A549 (cell line): ENCODE measurements at regions not wholly inside any gene's neighbourhood (a gene's known extent, or its start where the extent isn't known, plus 50 kb on each side); places are given as distances from the start of the nearest gene placed in this dataset.

ENCODE experiments used
- ATAC-seq, 2 experiments: fragments of 200-7000 bp in 1 of 2; fragments of >200 bp in 1 of 2; cut with Nextera tagmentation in 1 of 2; cut with Tn5 transposase in 1 of 2; 3 replicates each; pipeline versions ENCODE4 v1.8.0 to v1.9.1; 2018 to 2020; ENCODE audit warnings: mild to moderate bottlenecking in 1 of 2, moderate library complexity in 1 of 2
- CTCF ChIA-PET: fragments of 300-600 bp; sonication (Branson Sonifier 250); formaldehyde crosslinking; extraction: SDS; loops from one replicate; lab custom pipeline; 2021; ENCODE audit warnings: antibody characterized with exemption, inconsistent platforms; lab: Yijun Ruan, JAX
- POLR2A ChIA-PET: fragments of 350-600 bp; formaldehyde crosslinking; extraction: SDS; loops from one replicate; lab custom pipeline; 2021; ENCODE audit warnings: antibody characterized with exemption, inconsistent platforms; lab: Yijun Ruan, JAX
- DNase-seq, 2 experiments: peaks; one replicate each; pipeline versions ENCODE4 v3.0.0 to v3.0.0-alpha.2; 2011 to 2016; ENCODE audit warnings: low read depth in 1 of 2, low spot score in 1 of 2
- FAIRE-seq: peaks from 2 replicates; lab custom pipeline; 2011; peaks lifted over from hg19 to GRCh38; lab: Jason Lieb, UNC
- H3K27ac ChIP-seq, 2 experiments: fragments of >200 bp; sonication (Bioruptor Twin); formaldehyde crosslinking; 3 replicates each; pipeline ENCODE4 v1.5.1; 2016 to 2017
- H3K4me1 ChIP-seq: fragments of >200 bp; sonication (Bioruptor Twin); formaldehyde crosslinking; 3 replicates; pipeline ENCODE4 v1.6.1; 2016
- H3K4me2 ChIP-seq: fragments of >200 bp; sonication (Bioruptor Twin); formaldehyde crosslinking; 3 replicates; pipeline ENCODE4 v1.6.1; 2016
- H3K4me3 ChIP-seq: fragments of >200 bp; sonication (Bioruptor Twin); formaldehyde crosslinking; 3 replicates; pipeline ENCODE4 v1.5.1; 2016
- H3K9me3 ChIP-seq: fragments of >200 bp; sonication (Bioruptor Twin); formaldehyde crosslinking; 3 replicates; pipeline ENCODE4 v1.6.1; 2016
- CBX2 ChIP-seq: fragments of 200-600 bp; sonication (generic); IDR thresholded peaks from 2 replicates; pipeline ENCODE4 v1.6.1; 2016; ENCODE audit warnings: low read depth, mild to moderate bottlenecking, borderline replicate concordance
- CBX8 ChIP-seq: fragments of 200-600 bp; sonication (generic); IDR thresholded peaks from 2 replicates; pipeline ENCODE4 v1.6.1; 2016
- CTCF ChIP-seq: fragments of >200 bp; sonication (Bioruptor Twin); formaldehyde crosslinking; IDR thresholded peaks from 3 replicates; pipeline ENCODE4 v1.5.1; 2016
- EHF ChIP-seq: fragments of 250-450 bp; sonication (Bioruptor Pico); IDR thresholded peaks from 2 replicates; pipeline ENCODE4 v1.5.0; 2020; ENCODE audit warnings: mild to moderate bottlenecking
- ELK1 ChIP-seq: fragments of 150-350 bp; IDR thresholded peaks from 2 replicates; pipeline ENCODE4 v1.6.1; 2014; ENCODE audit warnings: low read depth, mild to moderate bottlenecking, low read length
- FOSL2 ChIP-seq, 2 experiments: fragments of 450-650 bp in 1 of 2; fragments of >200 bp in 1 of 2; sonication (Bioruptor Twin) in 1 of 2; formaldehyde crosslinking; IDR thresholded peaks; 2 replicates each; pipeline versions ENCODE4 v1.5.0 to v1.6.1; 2016 to 2020; ENCODE audit warnings: mild to moderate bottlenecking in 1 of 2, moderate library complexity in 1 of 2
- HDAC2 ChIP-seq: fragments of 200-600 bp; sonication (generic); IDR thresholded peaks from 2 replicates; pipeline ENCODE4 v1.6.1; 2016
- HES2 ChIP-seq: fragments of >200 bp; sonication (Bioruptor Twin); formaldehyde crosslinking; IDR thresholded peaks from 2 replicates; pipeline ENCODE4 v1.6.1; 2016
- HEYL ChIP-seq: fragments of 250-450 bp; sonication (Bioruptor Pico); IDR thresholded peaks from 2 replicates; pipeline ENCODE4 v1.8.0; 2021; ENCODE audit warnings: mild to moderate bottlenecking, moderate library complexity
- HMGXB4 ChIP-seq: fragments of 250-450 bp; sonication (Bioruptor Pico); IDR thresholded peaks from 2 replicates; pipeline ENCODE4 v1.5.0; 2021; ENCODE audit warnings: mild to moderate bottlenecking, moderate library complexity, borderline replicate concordance
- HOXA7 ChIP-seq: fragments of 250-450 bp; sonication (Bioruptor Pico); IDR thresholded peaks from 2 replicates; pipeline ENCODE4 v1.5.0; 2020; ENCODE audit warnings: mild to moderate bottlenecking, moderate library complexity
- JUNB ChIP-seq: fragments of >200 bp; sonication (Bioruptor Twin); formaldehyde crosslinking; IDR thresholded peaks from 2 replicates; pipeline ENCODE4 v1.6.1; 2016
- MAX ChIP-seq: IDR thresholded peaks from 2 replicates; pipeline ENCODE4 v1.6.1; 2012
- MAZ ChIP-seq: fragments of 150-350 bp; IDR thresholded peaks from 2 replicates; pipeline ENCODE4 v1.6.1; 2014; ENCODE audit warnings: antibody characterized with exemption, low read depth, low read length, borderline replicate concordance
- MYC ChIP-seq: IDR thresholded peaks from 2 replicates; pipeline ENCODE4 v1.6.1; 2012; ENCODE audit warnings: mild to moderate bottlenecking, inconsistent platforms, low read length, improper control_type of control experiment, borderline replicate concordance
- NFE2L2 ChIP-seq: fragments of 150-350 bp; conservative IDR thresholded peaks from 2 replicates; pipeline ENCODE4 v1.6.1; 2014; ENCODE audit warnings: low read length
- NR3C1 ChIP-seq: fragments of >200 bp; sonication (Bioruptor Twin); formaldehyde crosslinking; IDR thresholded peaks from 3 replicates; pipeline ENCODE4 v1.6.1; 2017
- PBX3 ChIP-seq: IDR thresholded peaks from 2 replicates; pipeline ENCODE4 v1.6.1; 2012
- POLR2A ChIP-seq: IDR thresholded peaks from 2 replicates; pipeline ENCODE4 v1.6.1; 2012; ENCODE audit warnings: mild to moderate bottlenecking, low read length
- POLR2AphosphoS2 ChIP-seq: conservative IDR thresholded peaks from 2 replicates; pipeline ENCODE4 v1.6.1; 2012; ENCODE audit warnings: low read length, improper control_type of control experiment, inconsistent platforms
- TFCP2L1 ChIP-seq: fragments of 250-450 bp; sonication (Bioruptor Pico); IDR thresholded peaks from 2 replicates; pipeline ENCODE4 v1.5.0; 2021; ENCODE audit warnings: mild to moderate bottlenecking
- TP53 ChIP-seq: fragments of 250-450 bp; sonication (Bioruptor Pico); IDR thresholded peaks from 2 replicates; pipeline ENCODE4 v1.5.0; 2021; ENCODE audit warnings: mild to moderate bottlenecking, moderate library complexity
- ZFP36 ChIP-seq: fragments of 450-650 bp; IDR thresholded peaks from 2 replicates; pipeline ENCODE4 v1.6.1; 2014; ENCODE audit warnings: borderline replicate concordance; ENCODE audit not compliant: partially characterized antibody
- ZNF302 ChIP-seq: fragments of 250-450 bp; sonication (Bioruptor Pico); IDR thresholded peaks from 2 replicates; pipeline ENCODE4 v1.9.0; 2021; ENCODE audit warnings: inconsistent platforms, mild to moderate bottlenecking, moderate library complexity
- ZSCAN20 ChIP-seq: fragments of 250-450 bp; sonication (Bioruptor Pico); IDR thresholded peaks from 2 replicates; pipeline ENCODE4 v1.8.0; 2022; ENCODE audit warnings: mild to moderate bottlenecking, moderate library complexity
- WGBS: methylation state at CpG from one replicate; pipeline ENCODE4 v1.1.6; 2017; ENCODE audit errors: missing lambda C conversion rate; 5-methylcytosine and 5-hydroxymethylcytosine counted together

GRCh38 chr2:24432735-24433134 lies 58.3 kb upstream of the NCOA1 start:
- FAIRE-seq, result no peak
- no peak for ATAC-seq
- TF ChIP-seq MAX (no peak), HEYL (no peak), NR3C1 (no peak), ZFP36 (no peak), POLR2AphosphoS2 (no peak)
- no peak overlapping the region for H3K4me3 ChIP-seq
- WGBS, result 86% methylated on average over 3 of the region's 3 CpGs
- no peaks in the 10 kb centered on the region for H3K9me3 ChIP-seq
- H3K4me2 ChIP-seq, result no peak overlapping the region
- H3K27ac ChIP-seq, result no peak overlapping the region
- DNase-seq, result no peak
- no peaks in the 10 kb centered on the region for H3K4me1 ChIP-seq
- ChIA-PET POLR2A (interaction anchor here (1.4 kb wide), 1 partner anchor 360 kb away, joined by 4 read pairs; the partner anchor contains the start of genes CENPO and PTRHD1), CTCF (interaction anchor here (5.3 kb wide), 1 partner anchor 11 kb away, joined by 27 read pairs; no protein-coding TSS in a partner anchor)

GRCh38 chr2:24432121-24432520 lies 58.9 kb upstream of the NCOA1 start:
- H3K4me1 ChIP-seq, result no peaks in the 10 kb centered on the region
- H3K4me3 ChIP-seq, result no peak overlapping the region
- WGBS, result 73% methylated on average over 1 of the region's 1 CpG
- TF ChIP-seq HEYL, result no peak
- TF ChIP-seq PBX3, result no peak
- no peak for TF ChIP-seq NR3C1
- no peak for TF ChIP-seq TFCP2L1 (CRISPR knock-in tag)
- no peak for TF ChIP-seq MYC
- no peak for TF ChIP-seq JUNB
- TF ChIP-seq ZSCAN20 (CRISPR knock-in tag), result no peak
- TF ChIP-seq ZNF302, result no peak
- TF ChIP-seq CBX2, result no peak
- no peak for TF ChIP-seq POLR2A
- no peak for FAIRE-seq
- no peak overlapping the region for H3K27ac ChIP-seq
- ChIA-PET CTCF (interaction anchor here (1.4 to 5.3 kb wide), 2 partner anchors 10 to 22 kb away, joined by 4 to 27 read pairs; no protein-coding TSS in a partner anchor), POLR2A (no interaction called here)
- H3K9me3 ChIP-seq, result no peaks in the 10 kb centered on the region
- no peak for DNase-seq
- H3K4me2 ChIP-seq, result no peak overlapping the region
- ATAC-seq, result no peak

GRCh38 chr2:24429197-24430074 lies 61.6 kb upstream of the NCOA1 start:
- H3K9me3 ChIP-seq, result no peaks in the 10 kb centered on the region
- FAIRE-seq (no peak), ATAC-seq (no peak; a peak in 1 of 6 replicates)
- TF ChIP-seq MAZ (no peak), EHF (no peak), HOXA7 (CRISPR knock-in tag) (no peak), FOSL2 (IDR thresholded peaks at IDR 0.05) (no peak), FOSL2 (CRISPR knock-in tag; IDR thresholded peaks at IDR 0.05) (0 out of 2 replicates have a peak, but pooled peaks have one; percentile 18)
- TF ChIP-seq, all 56 proteins: peak for 1
- ChIA-PET POLR2A (no interaction called here), CTCF (interaction anchor here (3.5 kb wide), 1 partner anchor 20 kb away, joined by 20 read pairs; no protein-coding TSS in a partner anchor)
- Histone ChIP-seq H3K4me1 (no peaks in the 10 kb centered on the region), H3K27ac (no peak overlapping the region), H3K4me3 (no peak overlapping the region), H3K4me2 (no peak overlapping the region)
- DNase-seq, result no peak
- WGBS, result 60% methylated on average over 14 of the region's 14 CpGs

GRCh38 chr2:24424387-24424786 lies 64.1 kb upstream of the ITSN2 start:
- POLR2A ChIA-PET, result interaction anchor here (0.7 kb wide), 1 partner anchor 617 kb away, joined by 3 read pairs; the partner anchor contains the start of gene EFR3B
- TF ChIP-seq ELK1 (no peak), HDAC2 (no peak), CBX8 (no peak), TP53 (no peak), CTCF (no peak), HES2 (no peak), NFE2L2 (no peak), HMGXB4 (CRISPR knock-in tag) (no peak)

More at GRCh38 chr2:24424387-24424786, 64.1 kb upstream of the ITSN2 start:
- WGBS, result 37% methylated on average over 3 of the region's 3 CpGs
- no peak overlapping the region for H3K4me2 ChIP-seq
- FAIRE-seq (no peak), DNase-seq (no peak), ATAC-seq (no peak)
- peaks cover 14% of the 10 kb centered on the region; the same call in 2 of the 3 replicates for H3K9me3 ChIP-seq
- no peak overlapping the region for H3K27ac ChIP-seq
- CTCF ChIA-PET, result interaction anchor here (4.6 to 5.8 kb wide), 3 partner anchors 9 to 404 kb away, joined by 27 to 41 read pairs (median 37); no protein-coding TSS in a partner anchor
- no peak overlapping the region for H3K4me3 ChIP-seq
- H3K4me1 ChIP-seq, result no peaks in the 10 kb centered on the region
